HCT116 (cell line): ENCODE measurements at regions not wholly inside any gene's neighbourhood (a gene's known extent, or its start where the extent isn't known, plus 50 kb on each side); places are given as distances from the start of the nearest gene placed in this dataset.

ENCODE experiments used
- ATAC-seq: fragments of 200-7000 bp; cut with Tn5 transposase; 2 replicates; pipeline ENCODE4 v1.9.1; 2020; ENCODE audit warnings: mild to moderate bottlenecking, moderate library complexity
- BruUV-seq: library from RNA; stranded (reverse); fragments of 400-500 nt; replicated peaks from 2 replicates; lab custom pipeline; 2021; lab: Mats Ljungman, UMichigan
- CTCF ChIA-PET: fragments of 300-600 bp; sonication (Branson Sonifier 250); formaldehyde crosslinking; loops from one replicate; lab custom pipeline; 2021; ENCODE audit warnings: antibody characterized with exemption; lab: Charles Lee
- POLR2A ChIA-PET: fragments of 300-600, 350-600 bp; sonication (Branson Sonifier 250); formaldehyde crosslinking; loops from one replicate; lab custom pipeline; 2021; ENCODE audit warnings: antibody characterized with exemption; lab: Charles Lee
- RAD21 ChIA-PET, 2 experiments: fragments of 300-600 bp; sonication (Branson Sonifier 250); formaldehyde crosslinking; loops; one replicate each; lab custom pipeline; 2023; ENCODE audit warnings: low total read pairs in 2 of 2; ENCODE audit not compliant: uncharacterized antibody in 2 of 2, unreplicated experiment in 2 of 2, low non-redundant PET in 1 of 2; lab: Charles Lee
- DNase-seq: peaks from one replicate; pipeline ENCODE4 v3.0.0-alpha.2; 2010; ENCODE audit warnings: low read depth, low spot score
- H2AFZ ChIP-seq: fragments of 200-600 bp; shearing (Covaris generic), sonication (generic); 2 replicates; pipeline ENCODE4 v1.6.1; 2017; ENCODE audit warnings: low read depth, mixed run types, mixed read lengths, antibody characterized with exemption, low read length; ENCODE audit not compliant: poor library complexity, severe bottlenecking
- H3K27ac ChIP-seq: 2 replicates; pipeline ENCODE4 v1.5.1; 2012; ENCODE audit warnings: low read depth, low read length
- H3K27me3 ChIP-seq: fragments of 200-600 bp; sonication (generic); 2 replicates; pipeline ENCODE4 v1.6.1; 2016; ENCODE audit warnings: mixed run types, low read length, mixed read lengths; ENCODE audit not compliant: insufficient read depth
- H3K36me3 ChIP-seq, 2 experiments: fragments of 200-500 bp in 1 of 2; fragments of 200-600 bp in 1 of 2; sonication (Bioruptor generic) in 1 of 2; sonication (generic) in 1 of 2; 2 replicates each; pipeline versions ENCODE4 v1.5.1 to v1.6.1; 2014 to 2016; ENCODE audit warnings: low read length in 2 of 2, inconsistent platforms in 1 of 2, mixed read lengths in 1 of 2, mixed run types in 1 of 2; ENCODE audit not compliant: insufficient read depth in 2 of 2, control insufficient read depth in 1 of 2
- H3K4me1 ChIP-seq, 2 experiments: fragments of 200-600 bp in 1 of 2; sonication (generic) in 1 of 2; 2 replicates each; pipeline versions ENCODE4 v1.5.1 to v1.6.1; 2012 to 2017; ENCODE audit warnings: low read length in 2 of 2, inconsistent platforms in 1 of 2, mild to moderate bottlenecking in 1 of 2, mixed read lengths in 1 of 2, mixed run types in 1 of 2, moderate library complexity in 1 of 2; ENCODE audit not compliant: insufficient read depth in 2 of 2, control insufficient read depth in 1 of 2
- H3K4me2 ChIP-seq: fragments of 200-600 bp; sonication (generic); 2 replicates; pipeline ENCODE4 v1.6.1; 2017; ENCODE audit warnings: mixed run types, low read length, mixed read lengths
- H3K4me3 ChIP-seq, 2 experiments: fragments of 200-600 bp in 1 of 2; sonication (generic) in 1 of 2; replicated peaks in 1 of 2; 2 replicates each; pipeline ENCODE4 v1.5.1; 2011 to 2016; ENCODE audit warnings: low read length in 2 of 2, control low read depth in 1 of 2, low read depth in 1 of 2, mild to moderate bottlenecking in 1 of 2, mixed read lengths in 1 of 2, mixed run types in 1 of 2
- H3K79me2 ChIP-seq: fragments of 200-600 bp; sonication (generic); 2 replicates; pipeline ENCODE4 v1.6.1; 2017; ENCODE audit warnings: mild to moderate bottlenecking, mixed run types, low read length, moderate library complexity, mixed read lengths; ENCODE audit not compliant: insufficient read depth
- H3K9ac ChIP-seq: fragments of 200-600 bp; sonication (generic); 2 replicates; pipeline ENCODE4 v1.6.1; 2016; ENCODE audit warnings: low read length, mixed read lengths
- H3K9me2 ChIP-seq: fragments of 200-600 bp; sonication (generic), shearing (Covaris generic); 2 replicates; pipeline ENCODE4 v1.6.1; 2017; ENCODE audit warnings: mixed run types, mild to moderate bottlenecking, moderate library complexity; ENCODE audit not compliant: insufficient read depth
- H3K9me3 ChIP-seq, 2 experiments: fragments of 200-500 bp in 1 of 2; fragments of 200-600 bp in 1 of 2; sonication (Bioruptor generic) in 1 of 2; sonication (generic) in 1 of 2; 2 replicates each; pipeline ENCODE4 v1.6.1; 2014 to 2017; ENCODE audit warnings: low read length in 2 of 2, mixed read lengths in 2 of 2, inconsistent platforms in 1 of 2, low read depth in 1 of 2, mild to moderate bottlenecking in 1 of 2, mixed run types in 1 of 2, moderate library complexity in 1 of 2; ENCODE audit not compliant: control insufficient read depth in 1 of 2, insufficient read depth in 1 of 2
- H4K20me1 ChIP-seq: fragments of 200-600 bp; sonication (generic), shearing (Covaris generic); 2 replicates; pipeline ENCODE4 v1.6.1; 2017; ENCODE audit warnings: mixed run types, mild to moderate bottlenecking, moderate library complexity; ENCODE audit not compliant: insufficient read depth
- CBX3 ChIP-seq: IDR thresholded peaks from 2 replicates; pipeline ENCODE4 v1.6.1; 2012; ENCODE audit warnings: low read depth
- CEBPB ChIP-seq: IDR thresholded peaks from 2 replicates; pipeline ENCODE4 v1.6.1; 2012; ENCODE audit warnings: low read depth
- EZH2 ChIP-seq: fragments of 200-600 bp; sonication (generic); IDR thresholded peaks from 2 replicates; pipeline ENCODE4 v1.6.1; 2017; ENCODE audit warnings: antibody characterized with exemption, mixed run types
- JUND ChIP-seq: IDR thresholded peaks from 2 replicates; pipeline ENCODE4 v1.6.1; 2012
- POLR2AphosphoS5 ChIP-seq: IDR thresholded peaks from 2 replicates; pipeline ENCODE4 v1.6.1; 2011; ENCODE audit warnings: mild to moderate bottlenecking, low read depth, low read length, moderate library complexity
- SIN3A ChIP-seq: IDR thresholded peaks from 2 replicates; pipeline ENCODE4 v1.6.1; 2012; ENCODE audit warnings: low read depth
- SP1 ChIP-seq: IDR thresholded peaks from 2 replicates; pipeline ENCODE4 v1.6.1; 2012; ENCODE audit warnings: low read depth
- YY1 ChIP-seq: IDR thresholded peaks from 2 replicates; pipeline ENCODE4 v1.6.1; 2011; ENCODE audit warnings: low read length, low read depth, moderate library complexity, mild to moderate bottlenecking; ENCODE audit not compliant: insufficient replicate concordance; ENCODE audit errors: extremely low read depth
- ZNF274 ChIP-seq: fragments of 200-500 bp; sonication (Bioruptor generic); IDR thresholded peaks from 2 replicates; pipeline ENCODE4 v1.6.1; 2014; ENCODE audit warnings: mild to moderate bottlenecking, low read depth, low read length, inconsistent platforms
- intact Hi-C: fragments of 100-400 bp; cut with micrococcal nuclease; formaldehyde crosslinking; loops from 2 replicates; pipeline ENCODE4 v1.10.0; 2022
- TF ChIP-seq, protein P1 (sequence below): IDR thresholded peaks from 2 replicates; pipeline ENCODE4 v1.6.1; 2012
- TF ChIP-seq, protein P2 (sequence below): IDR thresholded peaks from 2 replicates; pipeline ENCODE4 v1.6.1; 2012
- TF ChIP-seq, protein P3 (sequence below): IDR thresholded peaks from 2 replicates; pipeline ENCODE4 v1.6.1; 2011; ENCODE audit warnings: mild to moderate bottlenecking, low read length, moderate library complexity; ENCODE audit not compliant: insufficient replicate concordance; ENCODE audit errors: extremely low read depth
- TF ChIP-seq, protein P4 (sequence below): IDR thresholded peaks from 2 replicates; pipeline ENCODE4 v1.6.1; 2012; ENCODE audit warnings: low read depth

DNA sequence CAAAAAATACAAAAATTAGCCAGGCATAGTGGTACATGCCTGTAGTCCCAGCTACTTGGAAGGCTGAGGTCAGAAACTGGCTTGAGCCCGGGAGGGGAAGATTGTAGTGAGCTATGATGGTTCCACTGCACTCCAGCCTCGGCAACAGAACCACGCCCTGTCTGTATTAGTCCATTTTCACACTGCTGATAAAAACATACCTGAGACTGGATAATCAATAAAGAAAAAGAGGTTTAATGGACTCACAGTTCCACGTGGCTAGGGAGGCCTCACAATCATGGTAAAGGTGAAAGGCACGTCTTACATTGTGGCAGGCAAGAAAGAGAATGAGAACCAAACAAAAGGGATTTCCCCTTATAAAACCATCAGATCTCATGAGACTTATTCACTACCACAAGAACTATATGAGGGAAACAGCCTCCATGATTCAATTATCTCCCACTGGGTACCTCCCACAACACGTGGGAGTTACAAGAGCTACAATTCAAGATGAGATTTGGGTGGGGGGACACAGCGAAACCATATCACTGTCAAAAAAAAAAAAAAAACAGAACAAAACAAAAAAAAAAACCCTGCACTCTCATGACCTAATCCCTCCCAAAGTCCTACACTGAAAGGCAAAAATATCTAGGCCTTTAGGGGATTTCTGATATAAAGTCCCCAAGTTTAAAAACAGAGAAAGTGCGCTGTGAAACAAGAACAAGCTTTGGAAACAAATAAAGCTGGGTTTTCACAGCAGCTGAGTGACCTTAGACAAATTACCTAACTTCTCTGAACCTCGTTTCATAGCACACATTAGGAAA is 224.7 kb downstream of the IGSF11 start (continued):
- TF ChIP-seq, protein P1, sequence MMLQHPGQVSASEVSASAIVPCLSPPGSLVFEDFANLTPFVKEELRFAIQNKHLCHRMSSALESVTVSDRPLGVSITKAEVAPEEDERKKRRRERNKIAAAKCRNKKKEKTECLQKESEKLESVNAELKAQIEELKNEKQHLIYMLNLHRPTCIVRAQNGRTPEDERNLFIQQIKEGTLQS = no peak
- TF ChIP-seq JUND (no peak), SP1 (no peak), CBX3 (no peak), POLR2AphosphoS5 (no peak), CEBPB (no peak), ZNF274 (no peak), SIN3A (0 out of 2 replicates have a peak, but pooled peaks have one; percentile 8), YY1 (no peak)

DNA sequence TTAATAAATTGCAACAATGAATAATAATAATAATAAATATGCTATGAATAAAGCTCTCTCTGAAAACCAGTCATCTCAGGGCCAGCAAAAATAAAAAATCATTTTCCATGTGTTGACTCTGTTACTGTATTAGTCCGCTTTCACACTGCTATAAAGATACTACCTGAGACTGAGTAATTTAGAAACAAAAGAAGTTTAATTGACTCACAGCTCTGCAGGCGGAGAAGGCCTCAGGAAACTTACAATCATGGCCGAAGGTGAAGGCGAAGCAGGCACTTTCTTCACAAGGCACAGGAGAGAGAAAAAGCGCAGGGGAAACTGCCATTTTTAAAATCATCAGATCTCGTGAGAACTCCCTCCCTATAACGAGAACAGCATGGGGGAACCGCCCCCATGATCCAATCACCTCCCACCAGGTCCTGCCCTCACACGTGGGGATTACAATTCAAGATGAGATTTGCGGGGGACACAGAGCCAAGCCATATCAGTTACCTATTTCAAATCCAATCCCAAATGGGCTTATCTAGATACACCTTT is 224.1 kb downstream of the IGSF11 start:
- Histone ChIP-seq H2AFZ (peak overlapping the region; percentile 93), H3K79me2 (peaks cover 50% of the 10 kb centered on the region), H3K27ac (peak overlapping the region; percentile 36; the same call in 1 of the 2 replicates), H3K27me3 (no peaks in the 10 kb centered on the region), H3K4me2 (peak overlapping the region; percentile 83), H3K9me2 (no peaks in the 10 kb centered on the region), H4K20me1 (no peaks in the 10 kb centered on the region), H3K36me3 (peaks cover 0 to 2% of the 10 kb centered on the region in 2 experiments; a peak in 2 of 4 replicates), H3K9ac (peak overlapping the region; percentile 67), H3K4me3 (peak overlapping the region; percentile 60 to 74), H3K9me3 (no peaks in the 10 kb centered on the region), H3K4me1 (peaks cover 4 to 17% of the 10 kb centered on the region in 2 experiments; a peak in 3 of 4 replicates)
- intact Hi-C loops = loop anchor here (10.0 kb wide), 1 partner anchor 176 kb away; no protein-coding TSS in a partner anchor
- ChIA-PET CTCF (no interaction called here), POLR2A (interaction anchor here (0.6 kb wide), 1 partner anchor 74 kb away, joined by 3 read pairs; no protein-coding TSS in a partner anchor), RAD21 (no interaction called here)
- ATAC-seq (peak; percentile 86), DNase-seq (peak; percentile 47)
- TF ChIP-seq SIN3A (0 out of 2 replicates have a peak, but pooled peaks have one; percentile 10), EZH2 (no peak), YY1 (peak; percentile 83), POLR2AphosphoS5 (peak; percentile 75), CBX3 (0 out of 2 replicates have a peak, but pooled peaks have one; percentile 43)
- TF ChIP-seq, protein P2, sequence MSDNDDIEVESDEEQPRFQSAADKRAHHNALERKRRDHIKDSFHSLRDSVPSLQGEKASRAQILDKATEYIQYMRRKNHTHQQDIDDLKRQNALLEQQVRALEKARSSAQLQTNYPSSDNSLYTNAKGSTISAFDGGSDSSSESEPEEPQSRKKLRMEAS = peak; percentile 82
- TF ChIP-seq, protein P3, sequence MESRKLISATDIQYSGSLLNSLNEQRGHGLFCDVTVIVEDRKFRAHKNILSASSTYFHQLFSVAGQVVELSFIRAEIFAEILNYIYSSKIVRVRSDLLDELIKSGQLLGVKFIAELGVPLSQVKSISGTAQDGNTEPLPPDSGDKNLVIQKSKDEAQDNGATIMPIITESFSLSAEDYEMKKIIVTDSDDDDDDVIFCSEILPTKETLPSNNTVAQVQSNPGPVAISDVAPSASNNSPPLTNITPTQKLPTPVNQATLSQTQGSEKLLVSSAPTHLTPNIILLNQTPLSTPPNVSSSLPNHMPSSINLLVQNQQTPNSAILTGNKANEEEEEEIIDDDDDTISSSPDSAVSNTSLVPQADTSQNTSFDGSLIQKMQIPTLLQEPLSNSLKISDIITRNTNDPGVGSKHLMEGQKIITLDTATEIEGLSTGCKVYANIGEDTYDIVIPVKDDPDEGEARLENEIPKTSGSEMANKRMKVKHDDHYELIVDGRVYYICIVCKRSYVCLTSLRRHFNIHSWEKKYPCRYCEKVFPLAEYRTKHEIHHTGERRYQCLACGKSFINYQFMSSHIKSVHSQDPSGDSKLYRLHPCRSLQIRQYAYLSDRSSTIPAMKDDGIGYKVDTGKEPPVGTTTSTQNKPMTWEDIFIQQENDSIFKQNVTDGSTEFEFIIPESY = peak; percentile 90
- TF ChIP-seq, protein P4, sequence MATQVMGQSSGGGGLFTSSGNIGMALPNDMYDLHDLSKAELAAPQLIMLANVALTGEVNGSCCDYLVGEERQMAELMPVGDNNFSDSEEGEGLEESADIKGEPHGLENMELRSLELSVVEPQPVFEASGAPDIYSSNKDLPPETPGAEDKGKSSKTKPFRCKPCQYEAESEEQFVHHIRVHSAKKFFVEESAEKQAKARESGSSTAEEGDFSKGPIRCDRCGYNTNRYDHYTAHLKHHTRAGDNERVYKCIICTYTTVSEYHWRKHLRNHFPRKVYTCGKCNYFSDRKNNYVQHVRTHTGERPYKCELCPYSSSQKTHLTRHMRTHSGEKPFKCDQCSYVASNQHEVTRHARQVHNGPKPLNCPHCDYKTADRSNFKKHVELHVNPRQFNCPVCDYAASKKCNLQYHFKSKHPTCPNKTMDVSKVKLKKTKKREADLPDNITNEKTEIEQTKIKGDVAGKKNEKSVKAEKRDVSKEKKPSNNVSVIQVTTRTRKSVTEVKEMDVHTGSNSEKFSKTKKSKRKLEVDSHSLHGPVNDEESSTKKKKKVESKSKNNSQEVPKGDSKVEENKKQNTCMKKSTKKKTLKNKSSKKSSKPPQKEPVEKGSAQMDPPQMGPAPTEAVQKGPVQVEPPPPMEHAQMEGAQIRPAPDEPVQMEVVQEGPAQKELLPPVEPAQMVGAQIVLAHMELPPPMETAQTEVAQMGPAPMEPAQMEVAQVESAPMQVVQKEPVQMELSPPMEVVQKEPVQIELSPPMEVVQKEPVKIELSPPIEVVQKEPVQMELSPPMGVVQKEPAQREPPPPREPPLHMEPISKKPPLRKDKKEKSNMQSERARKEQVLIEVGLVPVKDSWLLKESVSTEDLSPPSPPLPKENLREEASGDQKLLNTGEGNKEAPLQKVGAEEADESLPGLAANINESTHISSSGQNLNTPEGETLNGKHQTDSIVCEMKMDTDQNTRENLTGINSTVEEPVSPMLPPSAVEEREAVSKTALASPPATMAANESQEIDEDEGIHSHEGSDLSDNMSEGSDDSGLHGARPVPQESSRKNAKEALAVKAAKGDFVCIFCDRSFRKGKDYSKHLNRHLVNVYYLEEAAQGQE = no peak
- BruUV-seq = no TSS peak
